Mesenchymal stem cell (in vitro differentiated cells and primary cell): ENCODE measurements at regions not wholly inside any gene's neighbourhood (a gene's known extent, or its start where the extent isn't known, plus 50 kb on each side); places are given as distances from the start of the nearest gene placed in this dataset.
A peak's percentile ranks its signal among the peaks of the same experiment; 100 is the strongest.
"Not testable (repeated sequence)": the region's sequence is repeated elsewhere in the genome, so short reads cannot be mapped to it uniquely, and the experiment has no call there.

Experiments used
- DNase-seq: peaks from one replicate; pipeline ENCODE4 v3.0.0-alpha.2; 2013
- H2AFZ ChIP-seq: one replicate; pipeline ENCODE4 v1.6.1; 2013; ENCODE audit warnings: low read depth, mild to moderate bottlenecking, control low read depth, inconsistent platforms, low read length, moderate library complexity
- H2AK5ac ChIP-seq: 2 replicates; pipeline ENCODE4 v1.6.1; 2013; ENCODE audit warnings: low read length, moderate library complexity, mild to moderate bottlenecking, inconsistent platforms; ENCODE audit not compliant: severe bottlenecking
- H2BK120ac ChIP-seq: one replicate; pipeline ENCODE4 v1.6.1; 2013; ENCODE audit warnings: low read depth, mild to moderate bottlenecking, inconsistent platforms, low read length, moderate library complexity
- H2BK12ac ChIP-seq, 2 experiments: one replicate each; pipeline ENCODE4 v1.6.1; 2013; ENCODE audit warnings: inconsistent platforms in 2 of 2, low read length in 2 of 2, mild to moderate bottlenecking in 2 of 2, moderate library complexity in 2 of 2, control low read depth in 1 of 2
- H2BK15ac ChIP-seq: one replicate; pipeline ENCODE4 v1.6.1; 2013; ENCODE audit warnings: mild to moderate bottlenecking, low read depth, inconsistent platforms; ENCODE audit not compliant: poor library complexity, severe bottlenecking
- H2BK5ac ChIP-seq: 2 replicates; pipeline ENCODE4 v1.6.1; 2013; ENCODE audit warnings: low read depth, mild to moderate bottlenecking, low read length, control low read depth, inconsistent platforms; ENCODE audit not compliant: poor library complexity, severe bottlenecking
- H3K14ac ChIP-seq, 2 experiments: one replicate each; pipeline ENCODE4 v1.6.1; 2013; ENCODE audit warnings: inconsistent platforms in 2 of 2, low read length in 2 of 2, control low read depth in 1 of 2, mild to moderate bottlenecking in 1 of 2, moderate library complexity in 1 of 2
- H3K18ac ChIP-seq, 2 experiments: one replicate each; pipeline ENCODE4 v1.6.1; 2013; ENCODE audit warnings: inconsistent platforms in 2 of 2, low read length in 2 of 2, control low read depth in 1 of 2, low read depth in 1 of 2, mild to moderate bottlenecking in 1 of 2
- H3K23ac ChIP-seq, 2 experiments: one replicate each; pipeline ENCODE4 v1.6.1; 2013; ENCODE audit warnings: inconsistent platforms in 2 of 2, low read length in 2 of 2, mild to moderate bottlenecking in 2 of 2, moderate library complexity in 2 of 2, control low read depth in 1 of 2
- H3K27ac ChIP-seq: 2 replicates; pipeline ENCODE4 v1.5.1; 2013; ENCODE audit warnings: mild to moderate bottlenecking, moderate library complexity, low read length, control low read depth, inconsistent platforms; ENCODE audit not compliant: poor library complexity, severe bottlenecking
- H3K27me3 ChIP-seq, 2 experiments: 2 replicates each; pipeline versions ENCODE4 v1.6.1 to v1.7.0; 2013; ENCODE audit warnings: low read length in 2 of 2, mild to moderate bottlenecking in 2 of 2, moderate library complexity in 2 of 2, control low read depth in 1 of 2, inconsistent platforms in 1 of 2; ENCODE audit not compliant: control insufficient read depth in 1 of 2, insufficient read depth in 1 of 2
- H3K36me3 ChIP-seq, 2 experiments: 2 replicates each; pipeline versions ENCODE4 v1.6.1 to v1.7.0; 2013; ENCODE audit warnings: low read length in 2 of 2, control low read depth in 1 of 2, inconsistent platforms in 1 of 2, low read depth in 1 of 2, mild to moderate bottlenecking in 1 of 2; ENCODE audit not compliant: insufficient read depth in 2 of 2, control insufficient read depth in 1 of 2
- H3K4ac ChIP-seq, 2 experiments: one replicate each; pipeline ENCODE4 v1.6.1; 2013; ENCODE audit warnings: inconsistent platforms in 2 of 2, low read length in 2 of 2, mild to moderate bottlenecking in 2 of 2, moderate library complexity in 2 of 2, control low read depth in 1 of 2, low read depth in 1 of 2
- H3K4me1 ChIP-seq: 2 replicates; pipeline ENCODE4 v1.6.1; 2013; ENCODE audit warnings: low read depth, low read length, control low read depth; ENCODE audit not compliant: control insufficient read depth, insufficient read depth
- H3K4me2 ChIP-seq: 2 replicates; pipeline ENCODE4 v1.6.1; 2013; ENCODE audit warnings: low read length, mild to moderate bottlenecking, inconsistent platforms; ENCODE audit not compliant: poor library complexity, severe bottlenecking
- H3K4me3 ChIP-seq, 2 experiments: 2 replicates each; pipeline versions ENCODE4 v1.5.1 to v1.7.0; 2013; ENCODE audit warnings: low read length in 2 of 2, mild to moderate bottlenecking in 2 of 2, control low read depth in 1 of 2, low read depth in 1 of 2; ENCODE audit not compliant: insufficient read depth in 1 of 2
- H3K79me1 ChIP-seq: replicated peaks from 2 replicates; pipeline ENCODE4 v1.6.1; 2013; ENCODE audit warnings: mild to moderate bottlenecking, control low read depth, low read length, inconsistent platforms; ENCODE audit not compliant: poor library complexity, severe bottlenecking
- H3K9ac ChIP-seq: 2 replicates; pipeline ENCODE4 v1.7.0; 2013; ENCODE audit warnings: mild to moderate bottlenecking, low read length, moderate library complexity
- H3K9me3 ChIP-seq: 2 replicates; pipeline ENCODE4 v1.7.0; 2013; ENCODE audit warnings: mild to moderate bottlenecking, low read length; ENCODE audit not compliant: control insufficient read depth
- H4K8ac ChIP-seq: one replicate; pipeline ENCODE4 v1.6.1; 2013; ENCODE audit warnings: inconsistent platforms, mild to moderate bottlenecking, low read length, moderate library complexity
- H4K91ac ChIP-seq: one replicate; pipeline ENCODE4 v1.6.1; 2013; ENCODE audit warnings: mild to moderate bottlenecking, low read length, inconsistent platforms
- WGBS: methylation state at CpG from one replicate; pipeline ENCODE4 v1.1.7; 2013; ENCODE audit warnings: mixed read lengths; 5-methylcytosine and 5-hydroxymethylcytosine counted together

DNA sequence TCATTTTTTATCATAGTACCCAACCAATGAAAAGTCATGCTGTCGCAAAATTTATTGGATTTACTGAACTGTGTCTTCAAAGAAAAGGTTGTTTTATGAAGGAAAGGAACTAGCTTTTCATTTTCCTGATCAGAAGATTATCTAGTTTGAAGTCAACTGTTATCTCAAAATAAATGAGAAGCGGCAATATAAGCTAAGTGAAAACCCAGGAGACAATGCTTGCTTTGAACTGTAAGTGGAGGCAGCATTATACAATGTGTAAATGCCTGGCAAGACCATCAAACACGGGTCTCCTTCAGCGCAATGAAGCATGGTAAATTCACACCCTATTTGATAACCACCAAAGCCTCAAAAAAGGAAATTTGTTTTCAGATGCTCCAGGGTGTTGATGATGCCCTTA lies 134.4 kb upstream of the PTBP2 start:
- Histone ChIP-seq H3K79me1 (no peaks in the 10 kb centered on the region), H3K9ac (no peak overlapping the region), H3K4me1 (no peaks in the 10 kb centered on the region), H3K4ac (no peak overlapping the region), H3K4me2 (no peak overlapping the region), H3K4me3 (no peak overlapping the region), H3K14ac (no peak overlapping the region), H3K36me3 (no peaks in the 10 kb centered on the region), H4K91ac (no peak overlapping the region), H2BK12ac (no peak overlapping the region), H2BK5ac (no peak overlapping the region), H2AK5ac (no peak overlapping the region), H2BK120ac (no peak overlapping the region), H3K9me3 (no peaks in the 10 kb centered on the region), H2AFZ (no peak overlapping the region), H4K8ac (no peak overlapping the region), H2BK15ac (no peak overlapping the region), H3K27me3 (no peaks in the 10 kb centered on the region), H3K27ac (no peak overlapping the region), H3K18ac (no peak overlapping the region), H3K23ac (no peak overlapping the region)
- 88% methylated on average over 4 of the region's 4 CpGs for WGBS
- DNase-seq: no peak

DNA sequence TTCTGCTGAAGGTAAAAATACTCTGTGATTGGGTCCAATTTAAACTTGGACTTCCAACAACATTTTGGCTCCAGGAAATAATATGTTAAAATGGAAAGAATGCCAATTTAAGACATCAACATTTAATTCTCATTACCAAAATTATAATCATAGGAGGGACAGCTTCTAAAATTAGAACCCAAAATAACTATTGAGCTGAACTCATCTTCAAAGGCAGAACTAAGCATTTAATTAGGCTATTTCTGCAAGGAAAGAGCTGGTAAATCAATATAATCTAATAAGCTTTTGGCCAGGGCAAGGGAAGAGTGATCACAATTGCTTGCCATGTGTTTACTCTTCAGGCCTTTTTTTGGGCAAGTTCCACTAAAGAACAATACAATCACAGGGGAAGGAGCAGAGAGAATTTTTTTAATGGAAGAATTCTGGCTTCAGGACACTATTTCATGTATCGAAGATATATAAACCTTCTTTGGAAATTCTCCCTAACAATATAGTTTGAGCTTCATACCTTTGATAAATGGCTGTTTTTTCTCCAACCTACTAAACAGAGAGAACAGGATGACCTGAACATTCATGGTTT lies 133.1 kb upstream of the PTBP2 start:
- WGBS: no CpG with 5 or more reads among the region's 1 CpG
- H2AFZ ChIP-seq: no peak overlapping the region
- no peak for DNase-seq
- no peak overlapping the region for H2BK15ac ChIP-seq
- H2AK5ac ChIP-seq: no peak overlapping the region
- no peak overlapping the region for H3K4me2 ChIP-seq
- no peak overlapping the region for H2BK120ac ChIP-seq
- H3K14ac ChIP-seq: no peak overlapping the region
- H3K4me3 ChIP-seq: no peak overlapping the region
- no peak overlapping the region for H2BK5ac ChIP-seq
- no peaks in the 10 kb centered on the region for H3K9me3 ChIP-seq
- no peak overlapping the region for H3K9ac ChIP-seq
- no peaks in the 10 kb centered on the region for H3K79me1 ChIP-seq
- no peak overlapping the region for H3K18ac ChIP-seq
- no peaks in the 10 kb centered on the region for H3K36me3 ChIP-seq
- no peak overlapping the region for H3K23ac ChIP-seq
- H3K27ac ChIP-seq: no peak overlapping the region
- no peak overlapping the region for H3K4ac ChIP-seq
- H4K8ac ChIP-seq: no peak overlapping the region
- H3K4me1 ChIP-seq: no peaks in the 10 kb centered on the region
- no peak overlapping the region for H4K91ac ChIP-seq
- H2BK12ac ChIP-seq: no peak overlapping the region
- H3K27me3 ChIP-seq: no peaks in the 10 kb centered on the region

DNA sequence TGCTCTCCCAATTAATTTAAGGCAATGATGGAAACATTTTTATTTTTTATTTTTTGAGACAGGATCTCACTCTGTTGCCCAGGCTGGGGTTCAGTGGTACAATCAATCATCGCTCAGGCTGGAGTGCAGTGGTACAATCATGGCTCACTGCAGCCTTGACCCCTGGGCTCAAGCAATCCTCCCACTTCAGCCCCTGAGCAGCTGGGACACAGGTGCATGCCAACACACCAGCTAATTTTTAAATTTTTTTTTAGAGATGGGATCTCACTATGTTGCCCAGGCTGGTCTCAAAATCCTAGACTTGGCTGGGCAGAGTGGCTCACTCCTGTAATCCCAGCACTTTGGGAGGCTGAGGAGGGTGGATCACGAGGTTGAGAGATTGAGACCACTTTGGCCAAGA lies 126.1 kb upstream of the PTBP2 start:
- not testable (repeated sequence) for H3K4me1 ChIP-seq, H4K91ac ChIP-seq, H3K36me3 ChIP-seq, H3K4me2 ChIP-seq, H3K79me1 ChIP-seq, H3K9me3 ChIP-seq, H2AFZ ChIP-seq, H4K8ac ChIP-seq, H2BK120ac ChIP-seq, H2BK15ac ChIP-seq, H2BK12ac ChIP-seq, H3K27ac ChIP-seq, H3K14ac ChIP-seq, H3K23ac ChIP-seq, H2AK5ac ChIP-seq, DNase-seq, H3K4me3 ChIP-seq, H3K27me3 ChIP-seq, H3K18ac ChIP-seq, H2BK5ac ChIP-seq, H3K9ac ChIP-seq, H3K4ac ChIP-seq
- 91% methylated on average over 2 of the region's 2 CpGs for WGBS

DNA sequence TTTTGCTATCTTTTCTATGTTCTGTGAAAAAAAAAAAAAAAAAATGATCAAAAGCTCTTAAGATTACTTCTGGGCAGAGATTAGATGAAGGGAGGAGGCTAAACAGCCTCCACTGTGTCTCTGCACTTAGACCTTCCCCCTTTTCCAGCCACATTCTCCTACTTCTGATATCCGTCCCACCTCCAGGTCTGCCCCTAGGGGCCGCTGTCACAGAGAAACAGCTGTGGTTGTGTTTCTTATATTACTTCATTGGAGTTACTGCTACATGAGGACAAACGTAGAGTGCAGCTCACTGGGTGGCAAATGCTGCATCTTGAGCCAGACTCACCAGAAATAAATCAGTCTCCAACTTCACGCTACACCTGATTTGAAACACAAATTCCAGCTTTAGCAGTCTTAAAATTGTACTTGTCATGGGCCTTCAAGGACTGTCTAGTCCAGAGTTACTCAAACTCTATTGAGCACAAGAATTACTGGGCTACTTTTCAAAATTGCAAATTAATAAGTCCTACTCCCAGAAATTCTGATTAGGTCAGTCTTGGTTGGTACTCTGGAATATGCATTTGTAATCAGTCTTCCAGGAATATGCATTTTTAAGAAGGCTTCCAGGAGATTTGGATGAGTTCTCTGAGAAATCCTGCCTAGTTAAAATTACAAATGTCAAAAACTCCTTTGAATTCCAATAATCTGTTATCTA lies 125.2 kb upstream of the PTBP2 start:
- no peak overlapping the region for H2AFZ ChIP-seq
- H2BK15ac ChIP-seq: no peak overlapping the region
- H3K79me1 ChIP-seq: no peaks in the 10 kb centered on the region
- no peak overlapping the region for H3K4me2 ChIP-seq
- H4K91ac ChIP-seq: no peak overlapping the region
- H2AK5ac ChIP-seq: no peak overlapping the region
- DNase-seq: peak; percentile 18
- no peak overlapping the region for H3K4ac ChIP-seq
- no peak overlapping the region for H2BK120ac ChIP-seq
- no peak overlapping the region for H2BK12ac ChIP-seq
- no peaks in the 10 kb centered on the region for H3K27me3 ChIP-seq
- H2BK5ac ChIP-seq: no peak overlapping the region
- H3K4me3 ChIP-seq: no peak overlapping the region
- H3K9ac ChIP-seq: no peak overlapping the region
- H3K4me1 ChIP-seq: no peaks in the 10 kb centered on the region
- no peaks in the 10 kb centered on the region for H3K9me3 ChIP-seq
- no peak overlapping the region for H3K23ac ChIP-seq
- no peaks in the 10 kb centered on the region for H3K36me3 ChIP-seq
- H4K8ac ChIP-seq: no peak overlapping the region
- WGBS: 52% methylated on average over 3 of the region's 4 CpGs
- H3K27ac ChIP-seq: no peak overlapping the region
- H3K14ac ChIP-seq: no peak overlapping the region
- H3K18ac ChIP-seq: no peak overlapping the region
